ENCODE measurements at regions not wholly inside any gene's neighbourhood (a gene's known extent, or its start where the extent isn't known, plus 50 kb on each side); places are given as distances from the start of the nearest gene placed in this dataset.

GRCh38 chr11:95688015-95688414 is 101.6 kb downstream of the FAM76B start:
- dilution Hi-C loops (cut with MboI; ENCODE audit: extremely low pct_ligation_motif_present, low sequenced_read_pairs) (no loop called here), intact Hi-C loops (cut with micrococcal nuclease) (no loop called here)
- Histone ChIP-seq H3K4me3 (replicated peaks in 1 of 3; ENCODE audit: insufficient read depth in 1 of 3, low read depth in 1 of 3, low read length in 3 of 3) (no peak overlapping the region), H3K9ac (replicated peaks; ENCODE audit: extremely low read depth, insufficient read depth, low read length) (no peak overlapping the region), H2AFZ (ENCODE audit: low read depth, low read length) (no peak overlapping the region), H3K9me1 (replicated peaks; ENCODE audit: control insufficient read depth, extremely low read depth, insufficient read depth, low read length) (no peaks in the 10 kb centered on the region), H3K4me1 (ENCODE audit: control insufficient read depth, extremely low read depth, insufficient read depth, low read length) (no peaks in the 10 kb centered on the region), H3K27ac (ENCODE audit: insufficient read depth, low read depth, low read length) (no peak overlapping the region), H4K20me1 (replicated peaks; ENCODE audit: control insufficient read depth, extremely low read depth, insufficient read depth, low read length) (no peaks in the 10 kb centered on the region), H3K36me3 (ENCODE audit: control insufficient read depth in 2 of 2, extremely low read depth in 1 of 2, insufficient read depth in 2 of 2, low read length in 2 of 2) (no peaks in the 10 kb centered on the region), H3K9me3 (replicated peaks; ENCODE audit: control insufficient read depth, insufficient read depth, low read length) (no peaks in the 10 kb centered on the region), H3K79me2 (ENCODE audit: control insufficient read depth, insufficient read depth, low read length) (no peaks in the 10 kb centered on the region), H3K4me2 (ENCODE audit: insufficient read depth, low read length) (no peak overlapping the region), H3K27me3 (ENCODE audit: control insufficient read depth in 2 of 2, insufficient read depth in 2 of 2, low read length in 2 of 2) (peaks cover 0 to 3% of the 10 kb centered on the region in 2 experiments)
- TF ChIP-seq EZH2 (IDR thresholded peaks at IDR 0.05; ENCODE audit: borderline replicate concordance, low read depth, low read length, severe bottlenecking) (no peak), JUN (IDR thresholded peaks at IDR 0.05; ENCODE audit: borderline replicate concordance, insufficient read depth, insufficient read length, low read depth) (no peak), POLR2AphosphoS5 (IDR thresholded peaks at IDR 0.05; ENCODE audit: insufficient read depth, low read depth, low read length) (no peak)
- BruUV-seq (replicated peaks): no TSS peak
- ChIA-PET CTCF (interaction anchor here (1.0 kb wide), 1 partner anchor 9 kb away, joined by 3 read pairs; no protein-coding TSS in a partner anchor), POLR2A (no interaction called here)
- FAIRE-seq (no peak), DNase-seq (ENCODE audit: low read depth, low spot score) (no peak)

GRCh38 chr11:95686265-95686664 is 103.3 kb downstream of the FAM76B start:
- Histone ChIP-seq H3K27ac (ENCODE audit: insufficient read depth, low read depth, low read length) (no peak overlapping the region), H3K9me1 (replicated peaks; ENCODE audit: control insufficient read depth, extremely low read depth, insufficient read depth, low read length) (no peaks in the 10 kb centered on the region), H3K9ac (replicated peaks; ENCODE audit: extremely low read depth, insufficient read depth, low read length) (no peak overlapping the region), H3K4me1 (ENCODE audit: control insufficient read depth, extremely low read depth, insufficient read depth, low read length) (no peaks in the 10 kb centered on the region), H3K9me3 (replicated peaks; ENCODE audit: control insufficient read depth, insufficient read depth, low read length) (no peaks in the 10 kb centered on the region), H4K20me1 (replicated peaks; ENCODE audit: control insufficient read depth, extremely low read depth, insufficient read depth, low read length) (no peaks in the 10 kb centered on the region), H3K4me2 (ENCODE audit: insufficient read depth, low read length) (no peak overlapping the region), H3K79me2 (ENCODE audit: control insufficient read depth, insufficient read depth, low read length) (no peaks in the 10 kb centered on the region), H3K36me3 (ENCODE audit: control insufficient read depth in 2 of 2, extremely low read depth in 1 of 2, insufficient read depth in 2 of 2, low read length in 2 of 2) (no peaks in the 10 kb centered on the region), H3K4me3 (replicated peaks in 1 of 3; ENCODE audit: insufficient read depth in 1 of 3, low read depth in 1 of 3, low read length in 3 of 3) (no peak overlapping the region), H3K27me3 (ENCODE audit: control insufficient read depth in 2 of 2, insufficient read depth in 2 of 2, low read length in 2 of 2) (peaks cover 0 to 3% of the 10 kb centered on the region in 2 experiments), H2AFZ (ENCODE audit: low read depth, low read length) (no peak overlapping the region)
- CTCF ChIA-PET: interaction anchor here (1.3 kb wide), 1 partner anchor 19 kb away, joined by 5 read pairs; no protein-coding TSS in a partner anchor
- no peak for TF ChIP-seq POLR2AphosphoS5 (IDR thresholded peaks at IDR 0.05; ENCODE audit: insufficient read depth, low read depth, low read length)
- no peak for TF ChIP-seq GATA2 (IDR thresholded peaks at IDR 0.05; ENCODE audit: insufficient read depth, insufficient read length, low read depth, low read length)
- TF ChIP-seq MYC (IDR thresholded peaks at IDR 0.05; ENCODE audit: low read depth, low read length): no peak
- no peak for TF ChIP-seq EZH2 (IDR thresholded peaks at IDR 0.05; ENCODE audit: borderline replicate concordance, low read depth, low read length, severe bottlenecking)
- no peak for TF ChIP-seq CTCF (IDR thresholded peaks at IDR 0.05; ENCODE audit: extremely low read depth in 1 of 2, insufficient read depth in 1 of 2, low read depth in 1 of 2, low read length in 2 of 2)
- TF ChIP-seq MAX (IDR thresholded peaks at IDR 0.05; ENCODE audit: insufficient read depth, insufficient read length): no peak
- TF ChIP-seq FOS (IDR thresholded peaks at IDR 0.05; ENCODE audit: borderline replicate concordance, insufficient read depth, low read length): no peak
- TF ChIP-seq JUN (IDR thresholded peaks at IDR 0.05; ENCODE audit: borderline replicate concordance, insufficient read depth, insufficient read length, low read depth): no peak
- TF ChIP-seq POLR2A (IDR thresholded peaks at IDR 0.05; ENCODE audit: low read depth, low read length): no peak
- dilution Hi-C loops (cut with MboI; ENCODE audit: extremely low pct_ligation_motif_present, low sequenced_read_pairs) (no loop called here), intact Hi-C loops (cut with micrococcal nuclease) (no loop called here)
- no TSS peak for BruUV-seq (replicated peaks)
- POLR2A ChIA-PET: no interaction called here
- FAIRE-seq (no peak), DNase-seq (ENCODE audit: low read depth, low spot score) (no peak)

All from endothelial cell of umbilical vein (primary cell).